ENCODE measurements at regions not wholly inside any gene's neighbourhood (a gene's known extent, or its start where the extent isn't known, plus 50 kb on each side); places are given as distances from the start of the nearest gene placed in this dataset. TPM values are rescaled to one million over a fixed set of nuclear protein-coding genes. Genes with fewer than 3 reads are reported as not detected.
"Not testable (repeated sequence)": the region's sequence is repeated elsewhere in the genome, so short reads cannot be mapped to it uniquely, and the experiment has no call there.

- Histone ChIP-seq H3K4me3 (no peak overlapping the region), H3K4me1 (no peaks in the 10 kb centered on the region), H3K9me3 (no peaks in the 10 kb centered on the region), H3K36me3 (no peaks in the 10 kb centered on the region), H3K27me3 (no peaks in the 10 kb centered on the region), H3K27ac (no peak overlapping the region)
- WGBS, 2 donors, result 91 to 93% methylated on average over 2 of the region's 2 CpGs
- no peak for DNase-seq (ENCODE audit: low spot score in 2 of 2)
- TF ChIP-seq EP300 (IDR thresholded peaks at IDR 0.05), result no peak
- no peak for TF ChIP-seq CTCF (IDR thresholded peaks at IDR 0.05)
- TF ChIP-seq POLR2A (IDR thresholded peaks at IDR 0.05), result no peak
Observed at GRCh38 chr7:92909686-92910475, 73.5 kb upstream of the CDK6 start.

- 57 to 60% methylated on average over 7 of the region's 7 CpGs for WGBS, 2 donors
- H3K27me3 ChIP-seq, result no peaks in the 10 kb centered on the region
- no peak for TF ChIP-seq POLR2A (IDR thresholded peaks at IDR 0.05)
- TF ChIP-seq EP300 (IDR thresholded peaks at IDR 0.05), result no peak
- TF ChIP-seq CTCF (IDR thresholded peaks at IDR 0.05), result no peak
Observed at GRCh38 chr7:92904244-92905131, 68.1 kb upstream of the CDK6 start.

DNA sequence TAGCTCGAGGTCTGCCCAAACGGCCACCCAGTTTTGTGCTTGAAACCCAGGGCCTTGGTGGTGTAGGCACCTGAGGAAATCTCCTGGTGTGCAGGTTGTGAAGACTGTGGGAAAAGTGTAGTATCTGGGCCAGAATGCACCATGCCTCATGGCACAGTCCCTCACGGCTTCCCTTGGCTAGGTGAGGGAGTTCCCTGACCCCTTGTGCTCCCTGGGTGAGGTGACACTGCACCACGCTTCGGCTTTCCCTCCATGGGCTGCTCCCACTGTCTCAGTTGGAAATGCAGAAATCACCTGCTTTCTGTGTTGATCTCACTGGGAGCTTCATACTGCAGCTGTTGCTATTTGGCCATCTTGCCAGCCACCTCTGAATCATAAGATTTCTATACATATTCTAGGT is 62.4 kb upstream of the CDK6 start:
- Histone ChIP-seq H3K27ac (no peak overlapping the region), H3K4me3 (no peak overlapping the region), H3K4me1 (no peaks in the 10 kb centered on the region), H3K27me3 (no peaks in the 10 kb centered on the region), H3K36me3 (no peaks in the 10 kb centered on the region), H3K9me3 (peaks cover 0 to 39% (median 0%) of the 10 kb centered on the region in 4 donors)
- DNase-seq (ENCODE audit: low spot score in 2 of 2), result no peak
- no peak for TF ChIP-seq POLR2A (IDR thresholded peaks at IDR 0.05)
- no peak for TF ChIP-seq EP300 (IDR thresholded peaks at IDR 0.05)
- no peak for TF ChIP-seq CTCF (IDR thresholded peaks at IDR 0.05)
- WGBS, 2 donors, result 86 to 88% methylated on average over 5 of the region's 5 CpGs

More at GRCh38 chr7:92904244-92905131, 68.1 kb upstream of the CDK6 start:
- no peak overlapping the region for H3K4me3 ChIP-seq
- H3K4me1 ChIP-seq, result no peaks in the 10 kb centered on the region
- no peak overlapping the region for H3K27ac ChIP-seq
- H3K36me3 ChIP-seq, result no peaks in the 10 kb centered on the region
- DNase-seq (ENCODE audit: low spot score in 2 of 2), result no peak
- H3K9me3 ChIP-seq, result no peaks in the 10 kb centered on the region

GRCh38 chr7:92894857-92895256 is 58.5 kb upstream of the CDK6 start:
- H3K9me3 ChIP-seq, result peaks cover 0 to 40% (median 0%) of the 10 kb centered on the region in 4 donors
- 84 to 86% methylated on average over 2 of the region's 2 CpGs for WGBS, 2 donors
- H3K4me3 ChIP-seq; H3K4me1 ChIP-seq; DNase-seq (ENCODE audit: low spot score in 2 of 2); H3K27ac ChIP-seq; H3K36me3 ChIP-seq; H3K27me3 ChIP-seq: not testable (repeated sequence)

- H3K27ac ChIP-seq, result no peak overlapping the region
- H3K4me3 ChIP-seq, result no peak overlapping the region
- 100% methylated on average over 2 of the region's 3 CpGs; no CpG with 5 or more reads in 1 of the 2 donors for WGBS, 2 donors
- no peak for DNase-seq (ENCODE audit: low spot score in 2 of 2)
- TF ChIP-seq POLR2A (IDR thresholded peaks at IDR 0.05), result no peak
- no peak for TF ChIP-seq CTCF (IDR thresholded peaks at IDR 0.05)
- no peak for TF ChIP-seq EP300 (IDR thresholded peaks at IDR 0.05)
- H3K4me1 ChIP-seq, result no peaks in the 10 kb centered on the region
- H3K27me3 ChIP-seq, result no peaks in the 10 kb centered on the region
- no peaks in the 10 kb centered on the region for H3K36me3 ChIP-seq
- peaks cover 0 to 38% (median 0%) of the 10 kb centered on the region in 4 donors for H3K9me3 ChIP-seq
Observed at GRCh38 chr7:92889081-92889480, 52.7 kb upstream of the CDK6 start.

Small RNA genes lying in the stretch of these regions (small RNA-seq; reads per million reads assigned to genes)
- gene RN7SL7P, result not detected
